Heart left ventricle (tissue), 16 donors: ENCODE measurements at regions not wholly inside any gene's neighbourhood (a gene's known extent, or its start where the extent isn't known, plus 50 kb on each side); places are given as distances from the start of the nearest gene placed in this dataset.

ENCODE experiments used
- ATAC-seq, 4 donors: fragments of 200-7000 bp; cut with Tn5 transposase; one replicate each; pipeline ENCODE4 v1.9.1; 2020 to 2022; ENCODE audit warnings: moderate library complexity in 4 of 4, mild to moderate bottlenecking in 3 of 4, moderate number of reproducible peaks in 1 of 4
- DNase-seq, 5 donors: peaks; one replicate each; pipeline ENCODE4 v3.0.0-alpha.2; 2020
- H3K27ac ChIP-seq, 12 donors: fragments of 200-600 bp; sonication (generic) in 4 of 12; one replicate each; pipeline versions ENCODE4 v1.5.0 to v1.8.0; 2016 to 2022; ENCODE audit warnings: mild to moderate bottlenecking in 2 of 12
- H3K27me3 ChIP-seq, 9 donors: fragments of 200-600 bp; sonication (generic) in 2 of 9; one replicate each; pipeline versions ENCODE4 v1.5.1 to v1.8.0; 2016 to 2022; ENCODE audit warnings: mild to moderate bottlenecking in 3 of 9
- H3K36me3 ChIP-seq, 9 donors: fragments of 200-600 bp; sonication (generic) in 2 of 9; one replicate each; pipeline versions ENCODE4 v1.5.0 to v1.8.0; 2018 to 2022; ENCODE audit warnings: mild to moderate bottlenecking in 2 of 9
- H3K4me1 ChIP-seq, 12 donors: fragments of 200-600 bp; sonication (generic) in 4 of 12; one replicate each; pipeline versions ENCODE4 v1.5.0 to v1.8.0; 2016 to 2022; ENCODE audit warnings: mild to moderate bottlenecking in 3 of 12
- H3K4me3 ChIP-seq, 12 donors: fragments of 200-600 bp; sonication (generic) in 4 of 12; one replicate each; pipeline versions ENCODE4 v1.5.0 to v1.8.0; 2017 to 2022; ENCODE audit warnings: mild to moderate bottlenecking in 9 of 12, moderate library complexity in 4 of 12
- H3K9me3 ChIP-seq, 12 donors: fragments of 200-600 bp; sonication (generic) in 4 of 12; one replicate each; pipeline versions ENCODE4 v1.5.0 to v1.8.0; 2016 to 2022; ENCODE audit warnings: mild to moderate bottlenecking in 1 of 12
- POLR2A ChIP-seq, 2 donors: fragments of 450-650 bp; IDR thresholded peaks; one replicate each; pipeline ENCODE4 v1.6.1; 2017; ENCODE audit warnings: antibody characterized with exemption in 2 of 2, mild to moderate bottlenecking in 2 of 2, moderate library complexity in 2 of 2
- WGBS, 4 donors: extraction: QIAGEN DNeasy Blood & Tissue Kit in 2 of 4; methylation state at CpG; one replicate each; pipeline versions ENCODE4 v1.1.5 to v1.1.7; 2013 to 2018; 5-methylcytosine and 5-hydroxymethylcytosine counted together
- intact Hi-C, 10 donors: fragments of 100-400 bp; cut with DNase I; formaldehyde crosslinking; loops; one replicate each; pipeline versions ENCODE4 v1.11.1 to v1.14.2; 2022
- TF ChIP-seq, protein P1 (sequence below), 12 donors: fragments of 200-600 bp; sonication (generic) in 4 of 12; IDR thresholded peaks; one replicate each; pipeline versions ENCODE4 v1.5.0 to v1.8.0; 2018 to 2022; ENCODE audit warnings: antibody characterized with exemption in 12 of 12, mild to moderate bottlenecking in 5 of 12
- donor health status: ischemic (EF 13 %, LVEDD 7.1; RV severe dilation, severe dysfunction).
- donor health status: healthy with polysubstance abuse.
- donor health status: DM: no; HTN: yes; CAD: no.
- donor health status: DM: no; HTN: no; CAD: no.
- donor health status: ischemic (EF 25% LVEDD 6.9; RV normal size, moderate dysfunction).
- donor health status: ischemic (EF 25% LVEDD 5.7; RV mildly dilated, moderate dysfunction).
- donor health status: healthy.
- donor health status: DM: yes; HTN: yes; CAD: no.
- donor health status: ischemic (EF 35%, LVEDD 5.7; RV mildly dilated, moderate dysfunction).
- donor health status: nonischemic (EF 11% LVEDD 7.7; RV severe dilation, severe dysfunction).
- donor health status: DM: yes; HTN: yes; CAD: no.
- donor health status: PGD.
- donor health status: ischemic (EF 29% LVEDD 5.4; RV normal size, mild dysfunction).
- donor health status: nonischemic (EF 23%, LVEDD 6.1; RV moderate dilation, normal function).

DNA sequence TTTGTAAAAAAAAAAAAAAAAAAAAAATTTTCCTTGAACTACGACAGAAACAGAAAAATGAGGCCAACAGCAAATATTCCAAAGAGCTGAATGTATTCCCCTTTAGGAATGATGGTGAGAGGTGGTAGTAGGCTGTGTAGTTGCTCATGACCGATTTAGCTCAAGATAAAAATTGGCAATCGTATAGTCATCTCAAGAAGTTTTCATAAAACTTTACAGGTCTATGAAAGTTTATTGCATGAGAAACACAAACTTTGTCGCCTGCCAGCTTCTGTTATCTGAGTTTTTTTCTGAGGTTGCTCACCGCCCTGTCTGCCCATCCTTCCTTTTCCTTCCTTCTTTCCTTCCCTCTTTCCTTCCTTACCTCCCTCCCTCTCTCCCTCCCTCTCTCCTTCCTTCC lies 605.5 kb downstream of the BCL11B start:
- 62 to 76% (median 70%) methylated on average over 5 of the region's 5 CpGs for WGBS, 4 donors
- H3K4me3 ChIP-seq, result no peak overlapping the region
- no peak overlapping the region for H3K27ac ChIP-seq
- no peaks in the 10 kb centered on the region for H3K9me3 ChIP-seq
- TF ChIP-seq POLR2A (IDR thresholded peaks at IDR 0.05), result no peak
- TF ChIP-seq, protein P1, sequence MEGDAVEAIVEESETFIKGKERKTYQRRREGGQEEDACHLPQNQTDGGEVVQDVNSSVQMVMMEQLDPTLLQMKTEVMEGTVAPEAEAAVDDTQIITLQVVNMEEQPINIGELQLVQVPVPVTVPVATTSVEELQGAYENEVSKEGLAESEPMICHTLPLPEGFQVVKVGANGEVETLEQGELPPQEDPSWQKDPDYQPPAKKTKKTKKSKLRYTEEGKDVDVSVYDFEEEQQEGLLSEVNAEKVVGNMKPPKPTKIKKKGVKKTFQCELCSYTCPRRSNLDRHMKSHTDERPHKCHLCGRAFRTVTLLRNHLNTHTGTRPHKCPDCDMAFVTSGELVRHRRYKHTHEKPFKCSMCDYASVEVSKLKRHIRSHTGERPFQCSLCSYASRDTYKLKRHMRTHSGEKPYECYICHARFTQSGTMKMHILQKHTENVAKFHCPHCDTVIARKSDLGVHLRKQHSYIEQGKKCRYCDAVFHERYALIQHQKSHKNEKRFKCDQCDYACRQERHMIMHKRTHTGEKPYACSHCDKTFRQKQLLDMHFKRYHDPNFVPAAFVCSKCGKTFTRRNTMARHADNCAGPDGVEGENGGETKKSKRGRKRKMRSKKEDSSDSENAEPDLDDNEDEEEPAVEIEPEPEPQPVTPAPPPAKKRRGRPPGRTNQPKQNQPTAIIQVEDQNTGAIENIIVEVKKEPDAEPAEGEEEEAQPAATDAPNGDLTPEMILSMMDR (IDR thresholded peaks at IDR 0.05), result no peak
- DNase-seq, result no peak
- H3K4me1 ChIP-seq, result no peaks in the 10 kb centered on the region
- H3K27me3 ChIP-seq, result no peaks in the 10 kb centered on the region
- H3K36me3 ChIP-seq, result no peaks in the 10 kb centered on the region
- no peak for ATAC-seq
- intact Hi-C loops, result no loop called here

DNA sequence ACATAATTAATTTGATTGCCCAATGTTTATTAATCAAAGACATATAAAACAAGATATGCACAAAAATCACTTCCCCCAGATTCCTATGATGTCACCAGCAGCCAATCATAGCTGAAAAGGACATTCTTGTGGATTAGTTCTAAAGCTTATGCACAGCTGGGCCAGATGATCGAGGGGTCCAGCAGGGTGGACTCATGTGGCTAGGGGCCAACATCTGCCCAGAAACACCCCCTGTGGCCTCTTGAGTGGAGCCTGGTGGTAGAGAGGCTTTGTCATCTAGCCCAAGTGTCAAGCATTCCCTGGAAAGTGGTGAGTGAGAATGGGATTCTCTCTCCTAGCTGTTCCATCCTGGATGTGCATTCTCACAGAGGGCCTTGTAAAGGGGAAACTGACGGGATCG lies 590.0 kb downstream of the BCL11B start:
- no peak for TF ChIP-seq POLR2A (IDR thresholded peaks at IDR 0.05)
- TF ChIP-seq, protein P1 (IDR thresholded peaks at IDR 0.05), result no peak
- H3K4me1 ChIP-seq, result no peaks in the 10 kb centered on the region
- DNase-seq (no peak), ATAC-seq (no peak)
- no peaks in the 10 kb centered on the region for H3K27me3 ChIP-seq
- 67 to 81% (median 76%) methylated on average over 3 of the region's 3 CpGs for WGBS, 4 donors
- H3K36me3 ChIP-seq, result no peaks in the 10 kb centered on the region
- no peak overlapping the region for H3K27ac ChIP-seq
- intact Hi-C loops, result no loop called here
- peaks cover 0 to 9% (median 0%) of the 10 kb centered on the region in 12 donors for H3K9me3 ChIP-seq
- H3K4me3 ChIP-seq, result no peak overlapping the region

DNA sequence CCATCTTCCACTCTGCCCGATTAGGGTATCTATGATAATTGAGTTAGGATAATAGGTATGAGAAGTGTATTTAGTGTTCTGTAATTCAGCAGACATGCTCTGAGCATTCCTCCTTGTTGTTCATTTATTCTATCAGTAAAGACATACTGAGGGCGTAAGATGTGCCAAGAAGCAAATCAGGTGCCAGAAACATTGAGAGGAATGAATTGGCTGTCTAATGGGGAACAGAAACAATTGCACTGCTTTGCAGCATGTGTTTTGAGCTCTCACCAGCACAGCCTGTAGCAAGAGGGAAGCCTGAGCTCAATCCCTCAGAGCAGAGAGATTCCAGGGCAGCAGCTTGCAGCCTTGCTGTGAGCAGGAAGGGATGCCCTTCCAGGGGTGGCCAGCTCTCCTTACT lies 589.3 kb downstream of the BCL11B start:
- intact Hi-C loops, result no loop called here
- H3K36me3 ChIP-seq, result no peaks in the 10 kb centered on the region
- DNase-seq (no peak), ATAC-seq (no peak)
- no peak overlapping the region for H3K4me3 ChIP-seq
- peaks cover 0 to 6% (median 0%) of the 10 kb centered on the region in 12 donors for H3K9me3 ChIP-seq
- H3K27ac ChIP-seq, result no peak overlapping the region
- H3K4me1 ChIP-seq, result no peaks in the 10 kb centered on the region
- TF ChIP-seq POLR2A (IDR thresholded peaks at IDR 0.05), result no peak
- TF ChIP-seq, protein P1 (IDR thresholded peaks at IDR 0.05), result no peak
- no peaks in the 10 kb centered on the region for H3K27me3 ChIP-seq
- WGBS, 4 donors, result 66 to 77% (median 70%) methylated on average over 2 of the region's 2 CpGs

DNA sequence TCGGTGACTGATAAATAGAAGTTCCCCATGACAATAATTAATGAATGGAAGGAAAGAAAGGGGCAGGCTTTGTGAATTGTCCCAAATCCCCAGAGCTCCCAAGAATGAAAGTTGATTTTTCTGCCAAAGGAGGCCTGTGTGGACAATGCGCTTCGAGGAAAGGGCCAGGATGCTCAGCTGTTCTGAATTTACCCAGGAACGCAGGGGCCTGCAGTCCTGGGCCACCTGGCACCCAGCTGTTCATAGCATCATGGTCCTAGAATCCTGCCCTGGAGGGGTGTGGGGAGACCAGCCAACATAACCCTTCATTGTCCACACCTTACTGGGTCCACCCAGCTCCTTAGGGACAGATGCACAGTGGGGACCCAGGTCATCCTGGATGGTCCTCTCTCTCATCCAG lies 587.5 kb downstream of the BCL11B start:
- Histone ChIP-seq H3K36me3 (no peaks in the 10 kb centered on the region), H3K9me3 (no peaks in the 10 kb centered on the region), H3K4me1 (no peaks in the 10 kb centered on the region), H3K27ac (no peak overlapping the region), H3K4me3 (no peak overlapping the region), H3K27me3 (no peaks in the 10 kb centered on the region)
- ATAC-seq, result no peak
- WGBS, 4 donors, result 69 to 86% (median 79%) methylated on average over 4 of the region's 4 CpGs
- DNase-seq, result no peak
- intact Hi-C loops, result no loop called here
- TF ChIP-seq, protein P1 (IDR thresholded peaks at IDR 0.05), result no peak
- no peak for TF ChIP-seq POLR2A (IDR thresholded peaks at IDR 0.05)
